Tibial nerve (tissue), 4 donors: ENCODE measurements at regions not wholly inside any gene's neighbourhood (a gene's known extent, or its start where the extent isn't known, plus 50 kb on each side); places are given as distances from the start of the nearest gene placed in this dataset.

ENCODE experiments used
- CTCF ChIP-seq, 5 experiments: fragments of 200-600 bp in 3 of 5; fragments of 450-650 bp in 2 of 5; sonication (generic) in 3 of 5; IDR thresholded peaks; one replicate each; pipeline ENCODE4 v1.5.1; 2016 to 2019; ENCODE audit warnings: antibody characterized with exemption in 5 of 5, mild to moderate bottlenecking in 3 of 5, moderate library complexity in 2 of 5
- EP300 ChIP-seq, 2 donors: sonication (generic); formaldehyde crosslinking; IDR thresholded peaks; one replicate each; pipeline ENCODE4 v1.6.1; 2017; ENCODE audit warnings: antibody characterized with exemption in 2 of 2, mild to moderate bottlenecking in 1 of 2
- POLR2A ChIP-seq, 2 donors: fragments of 450-650 bp; IDR thresholded peaks; one replicate each; pipeline ENCODE4 v1.6.1; 2017; ENCODE audit warnings: antibody characterized with exemption in 2 of 2, mild to moderate bottlenecking in 2 of 2, moderate library complexity in 2 of 2

- TF ChIP-seq CTCF (IDR thresholded peaks at IDR 0.05) (no peak), POLR2A (IDR thresholded peaks at IDR 0.05) (no peak), EP300 (IDR thresholded peaks at IDR 0.05) (no peak)
These were observed 52.2 kb upstream of the UGP2 start for GRCh38 chr2:63789338-63790020.
